Upper lobe of left lung (tissue), 4 donors: ENCODE measurements at regions not wholly inside any gene's neighbourhood (a gene's known extent, or its start where the extent isn't known, plus 50 kb on each side); places are given as distances from the start of the nearest gene placed in this dataset.

ENCODE experiments used
- EP300 ChIP-seq, 4 donors: sonication (generic); formaldehyde crosslinking; IDR thresholded peaks; one replicate each; pipeline ENCODE4 v1.5.1; 2017; ENCODE audit warnings: antibody characterized with exemption in 4 of 4, control low read depth in 2 of 4
- POLR2A ChIP-seq, 4 donors: fragments of 450-650 bp; IDR thresholded peaks; one replicate each; pipeline ENCODE4 v1.5.1; 2016 to 2017; ENCODE audit warnings: antibody characterized with exemption in 4 of 4, mild to moderate bottlenecking in 2 of 4
- POLR2AphosphoS5 ChIP-seq, 2 donors: sonication (generic); formaldehyde crosslinking; IDR thresholded peaks; one replicate each; pipeline ENCODE4 v1.5.1; 2017; ENCODE audit warnings: antibody characterized with exemption in 2 of 2
- TF ChIP-seq, protein P1 (sequence below), 6 experiments: fragments of 450-650 bp in 4 of 6; fragments of 200-600 bp in 2 of 6; sonication (generic) in 2 of 6; IDR thresholded peaks; one replicate each; pipeline ENCODE4 v1.5.1; 2016 to 2019; ENCODE audit warnings: antibody characterized with exemption in 6 of 6

DNA sequence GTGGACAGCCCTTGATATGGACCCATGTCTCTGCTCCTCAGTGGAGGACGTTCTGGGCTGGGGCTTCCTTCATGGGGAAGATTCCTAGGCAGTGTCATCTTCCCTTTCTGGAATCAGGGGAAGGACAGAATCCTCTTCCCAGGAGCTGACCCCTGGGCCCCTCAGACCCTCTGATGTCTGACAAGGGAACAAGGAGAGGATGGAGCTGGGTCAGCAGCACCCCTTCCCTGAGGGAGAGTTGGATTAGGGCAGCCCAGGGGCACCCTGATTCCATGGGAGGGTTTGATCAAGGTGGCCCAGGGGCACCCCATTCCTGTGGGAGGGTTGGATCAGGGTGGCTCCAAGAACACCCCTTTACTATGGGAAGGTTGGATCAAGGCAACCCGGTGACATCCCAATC is 86.5 kb downstream of the ACKR3 start:
- TF ChIP-seq, protein P1, sequence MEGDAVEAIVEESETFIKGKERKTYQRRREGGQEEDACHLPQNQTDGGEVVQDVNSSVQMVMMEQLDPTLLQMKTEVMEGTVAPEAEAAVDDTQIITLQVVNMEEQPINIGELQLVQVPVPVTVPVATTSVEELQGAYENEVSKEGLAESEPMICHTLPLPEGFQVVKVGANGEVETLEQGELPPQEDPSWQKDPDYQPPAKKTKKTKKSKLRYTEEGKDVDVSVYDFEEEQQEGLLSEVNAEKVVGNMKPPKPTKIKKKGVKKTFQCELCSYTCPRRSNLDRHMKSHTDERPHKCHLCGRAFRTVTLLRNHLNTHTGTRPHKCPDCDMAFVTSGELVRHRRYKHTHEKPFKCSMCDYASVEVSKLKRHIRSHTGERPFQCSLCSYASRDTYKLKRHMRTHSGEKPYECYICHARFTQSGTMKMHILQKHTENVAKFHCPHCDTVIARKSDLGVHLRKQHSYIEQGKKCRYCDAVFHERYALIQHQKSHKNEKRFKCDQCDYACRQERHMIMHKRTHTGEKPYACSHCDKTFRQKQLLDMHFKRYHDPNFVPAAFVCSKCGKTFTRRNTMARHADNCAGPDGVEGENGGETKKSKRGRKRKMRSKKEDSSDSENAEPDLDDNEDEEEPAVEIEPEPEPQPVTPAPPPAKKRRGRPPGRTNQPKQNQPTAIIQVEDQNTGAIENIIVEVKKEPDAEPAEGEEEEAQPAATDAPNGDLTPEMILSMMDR (IDR thresholded peaks at IDR 0.05), result no peak
- no peak for TF ChIP-seq POLR2A (IDR thresholded peaks at IDR 0.05)
- no peak for TF ChIP-seq POLR2AphosphoS5 (IDR thresholded peaks at IDR 0.05)
- no peak for TF ChIP-seq EP300 (IDR thresholded peaks at IDR 0.05)
